CD4-positive, alpha-beta T cell treated with Interleukin-4 for 1 hour (primary cell): ENCODE measurements at regions not wholly inside any gene's neighbourhood (a gene's known extent, or its start where the extent isn't known, plus 50 kb on each side); places are given as distances from the start of the nearest gene placed in this dataset.

Experiments used
- DNase-seq, 2 donors: peaks; one replicate each; pipeline ENCODE4 v3.0.0-alpha.2; 2020 to 2022

DNA sequence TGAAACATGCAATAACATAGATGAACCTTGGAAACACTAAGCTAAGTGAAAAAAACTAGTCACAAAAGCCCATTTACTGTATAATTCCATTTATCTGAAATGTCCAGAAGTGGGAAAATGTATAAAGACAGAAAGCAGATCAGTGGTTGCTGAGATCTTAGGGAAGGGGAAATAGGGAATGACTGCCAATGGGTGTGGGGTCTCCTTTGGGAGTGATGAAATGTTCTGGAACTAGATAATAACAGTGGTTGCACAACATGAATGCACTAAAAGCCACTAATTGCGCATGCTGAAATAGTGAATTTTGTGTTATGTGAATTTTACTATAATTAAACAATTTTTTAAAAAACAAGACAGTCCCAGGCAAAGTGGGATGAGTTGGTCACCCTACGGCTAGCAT lies 472.8 kb downstream of the CCDC171 start:
- no peak for DNase-seq

DNA sequence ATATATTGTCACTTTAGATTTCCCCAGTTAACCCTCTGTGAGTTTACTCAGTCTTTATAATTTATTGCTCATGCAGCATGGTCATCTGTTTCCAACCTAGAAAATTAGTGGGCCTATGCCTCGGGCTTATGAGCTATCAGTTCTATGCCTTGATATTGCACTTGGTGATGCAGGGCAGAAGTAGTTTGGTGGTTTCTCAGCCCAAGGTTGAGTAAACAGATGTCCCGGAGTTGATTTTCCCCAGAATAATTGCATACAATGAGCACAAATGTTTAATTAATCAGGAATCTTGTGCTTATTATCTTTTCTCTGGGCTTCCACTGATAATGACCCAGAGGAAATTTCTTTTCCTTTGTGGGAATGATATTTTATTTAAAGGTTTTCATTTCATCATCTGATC lies 474.0 kb downstream of the CCDC171 start:
- DNase-seq: no peak

DNA sequence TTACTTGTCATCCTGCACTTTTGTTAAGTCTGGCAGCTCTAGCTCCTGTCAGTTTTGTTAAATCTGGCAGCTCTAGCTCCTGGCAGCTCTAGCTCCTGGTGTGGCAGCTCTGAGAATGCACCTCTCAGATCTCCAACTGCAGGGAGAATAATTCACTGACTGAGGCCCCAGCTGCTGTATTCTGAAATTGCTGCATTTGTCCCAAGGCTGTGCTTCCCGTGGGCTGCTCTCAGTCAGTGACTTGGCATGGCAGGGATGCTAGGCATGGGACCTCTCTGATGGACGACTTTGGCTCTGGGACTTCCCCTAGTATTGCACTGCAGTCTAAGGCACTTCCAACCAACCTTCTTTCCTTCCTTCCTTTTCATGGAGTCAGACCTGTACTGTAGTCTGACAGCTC lies 475.7 kb downstream of the CCDC171 start:
- DNase-seq: no peak

DNA sequence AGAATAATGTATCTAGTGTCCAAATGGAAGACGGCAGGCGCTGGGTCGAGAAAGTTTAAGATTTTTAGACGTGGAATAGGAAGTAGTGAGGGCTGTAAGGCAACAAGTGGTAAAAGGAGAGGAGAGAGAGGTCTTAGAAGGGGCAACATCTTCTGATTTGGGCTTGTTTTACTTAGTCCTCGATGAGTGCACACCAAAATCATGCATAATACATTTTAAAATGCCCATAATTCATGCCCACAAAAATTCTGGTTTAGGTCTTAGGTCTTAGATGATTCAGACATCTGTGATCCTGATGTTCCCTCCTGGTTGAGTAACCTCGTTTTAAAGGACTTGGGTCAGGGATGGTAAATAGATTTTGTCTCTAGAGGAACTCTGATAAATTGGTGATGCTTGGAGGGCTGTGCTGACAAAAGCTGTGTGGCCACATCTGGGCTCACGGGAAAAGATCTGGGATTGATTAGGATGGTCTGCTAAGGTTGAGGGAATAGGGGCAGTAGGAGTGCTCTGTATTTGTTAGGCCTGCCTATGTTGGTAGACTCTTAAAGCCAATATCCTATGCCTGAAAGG lies 476.3 kb downstream of the CCDC171 start:
- DNase-seq: no peak

DNA sequence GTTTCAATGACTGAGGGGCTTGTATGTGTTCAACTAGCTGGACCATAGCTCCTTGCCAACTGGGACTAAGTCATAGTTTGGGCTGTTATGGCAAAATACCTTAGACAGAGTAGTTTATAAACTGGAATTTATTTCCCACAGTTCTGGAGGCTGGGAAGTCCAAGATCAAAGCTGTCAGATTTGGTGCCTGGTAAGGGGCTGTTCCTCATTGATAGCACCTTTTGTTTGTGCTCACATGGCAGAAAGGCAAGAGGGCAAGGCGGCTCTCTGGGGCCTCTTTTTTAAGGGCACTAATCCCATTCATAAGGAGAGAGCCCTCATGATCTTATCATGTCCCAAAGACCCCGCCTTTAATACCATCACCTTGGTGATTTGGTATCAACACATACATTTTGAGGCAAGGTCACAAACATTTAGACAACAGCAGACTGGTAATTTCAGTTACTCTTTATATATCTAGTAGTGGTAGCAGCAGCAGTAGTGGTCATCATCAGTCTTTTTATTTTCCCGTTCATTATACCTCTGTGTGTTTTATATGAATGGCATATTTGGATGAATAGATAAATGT lies 477.0 kb downstream of the CCDC171 start:
- no peak for DNase-seq

DNA sequence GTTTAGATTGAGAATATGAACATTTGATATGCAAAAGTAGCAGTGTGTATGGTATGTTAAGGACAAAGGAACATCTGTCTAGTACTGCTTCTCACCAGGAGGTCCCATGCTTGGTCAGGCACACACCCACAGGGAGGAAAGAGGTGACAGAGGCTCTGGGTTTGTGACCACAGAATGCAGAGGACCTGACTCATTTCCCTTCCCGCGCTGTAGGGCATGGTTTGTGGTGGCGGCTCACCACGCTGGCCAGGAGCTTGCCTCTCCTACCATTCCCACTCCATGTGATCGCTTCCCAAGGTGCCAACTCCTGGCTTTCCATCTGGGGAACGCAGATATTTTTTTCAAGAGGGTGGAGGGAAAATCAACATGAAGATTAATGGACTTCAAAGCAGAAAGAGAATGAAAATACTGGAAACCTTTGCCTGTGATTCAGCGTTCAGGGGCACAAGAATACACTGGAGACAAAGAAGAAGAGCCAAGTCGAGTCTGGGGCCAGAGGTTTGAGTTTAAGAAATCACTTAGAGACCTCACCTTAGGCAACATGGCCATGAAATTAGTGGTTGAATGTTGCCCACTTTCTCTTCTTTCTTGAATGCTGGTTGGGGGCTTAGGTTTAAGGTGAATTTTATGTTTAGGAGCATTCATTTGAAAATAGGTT lies 477.8 kb downstream of the CCDC171 start:
- DNase-seq: no peak

DNA sequence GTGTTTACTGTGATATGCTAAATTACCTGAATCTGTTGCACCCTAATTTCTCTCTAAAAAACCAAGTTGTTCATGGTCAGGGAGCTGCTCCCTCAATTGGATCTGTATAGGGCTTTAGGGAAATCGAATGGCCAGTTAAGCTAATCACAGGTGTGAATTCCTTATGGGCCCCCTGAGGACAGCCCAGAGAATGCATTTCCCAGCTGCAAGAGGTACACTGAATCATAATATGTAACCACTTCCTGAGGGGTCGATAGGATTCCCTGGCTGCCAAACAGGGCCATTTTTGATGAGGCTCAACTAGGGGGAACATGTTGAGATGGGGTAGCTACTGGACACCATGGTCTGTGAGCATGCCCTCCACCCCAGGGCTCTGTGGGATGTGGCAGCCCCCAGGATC lies 478.6 kb downstream of the CCDC171 start:
- no peak for DNase-seq

DNA sequence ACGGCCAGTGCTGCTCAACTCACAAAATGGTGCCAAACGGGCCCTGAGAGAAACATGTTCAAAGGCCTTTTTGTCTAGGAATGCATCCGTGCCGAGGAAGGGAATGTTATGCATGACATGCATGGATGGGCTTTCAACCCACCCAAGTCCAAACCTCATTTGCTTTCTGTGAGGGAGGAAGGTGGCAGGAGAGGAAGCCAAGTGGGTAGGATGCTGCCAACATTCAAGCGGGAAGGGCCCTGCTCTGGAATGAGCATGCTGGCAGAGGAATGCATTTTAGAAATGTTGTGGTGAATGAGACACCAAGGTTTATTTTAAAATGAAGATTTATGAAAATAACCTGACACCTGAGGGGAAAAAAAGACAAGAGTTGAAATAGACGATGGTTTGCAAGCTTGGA lies 479.1 kb downstream of the CCDC171 start:
- no peak for DNase-seq

DNA sequence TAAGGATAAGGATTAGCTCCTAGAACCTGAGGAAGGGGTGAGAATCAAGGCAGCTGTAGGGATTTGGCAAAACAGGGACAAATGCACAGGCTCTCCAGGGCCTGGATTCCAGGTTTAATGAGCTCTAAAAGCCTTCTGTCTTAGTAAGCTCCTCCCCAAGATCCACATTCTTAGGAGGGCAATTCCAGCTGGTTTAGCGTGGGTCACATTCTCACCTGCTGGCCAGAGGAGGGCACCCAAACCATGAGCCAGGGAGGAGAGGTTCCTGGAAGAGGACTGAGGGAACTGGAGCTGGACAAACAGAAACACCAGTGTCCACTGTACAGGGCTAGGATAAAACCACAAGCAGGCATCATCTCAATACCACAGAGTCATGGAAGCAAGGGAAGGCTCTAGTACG lies 480.0 kb downstream of the CCDC171 start:
- no peak for DNase-seq

DNA sequence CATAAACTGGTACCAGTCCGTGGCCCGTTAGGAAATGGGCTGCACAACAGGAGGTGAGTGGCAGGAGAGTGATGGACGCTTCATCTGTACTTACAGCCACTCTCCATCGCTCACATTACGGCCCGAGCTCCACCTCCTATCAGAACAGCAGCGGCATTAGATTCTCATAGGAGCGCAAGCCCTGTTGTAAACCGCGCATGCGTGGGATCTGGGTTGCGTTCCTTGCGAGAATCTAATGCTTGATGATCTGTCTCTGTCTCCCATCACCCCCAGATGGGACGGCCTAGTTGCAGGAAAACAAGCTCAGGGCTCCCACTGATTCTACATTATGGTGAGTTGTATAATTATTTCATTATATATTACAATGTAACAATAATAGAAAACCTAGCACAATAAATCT lies 480.4 kb downstream of the CCDC171 start:
- no peak for DNase-seq

DNA sequence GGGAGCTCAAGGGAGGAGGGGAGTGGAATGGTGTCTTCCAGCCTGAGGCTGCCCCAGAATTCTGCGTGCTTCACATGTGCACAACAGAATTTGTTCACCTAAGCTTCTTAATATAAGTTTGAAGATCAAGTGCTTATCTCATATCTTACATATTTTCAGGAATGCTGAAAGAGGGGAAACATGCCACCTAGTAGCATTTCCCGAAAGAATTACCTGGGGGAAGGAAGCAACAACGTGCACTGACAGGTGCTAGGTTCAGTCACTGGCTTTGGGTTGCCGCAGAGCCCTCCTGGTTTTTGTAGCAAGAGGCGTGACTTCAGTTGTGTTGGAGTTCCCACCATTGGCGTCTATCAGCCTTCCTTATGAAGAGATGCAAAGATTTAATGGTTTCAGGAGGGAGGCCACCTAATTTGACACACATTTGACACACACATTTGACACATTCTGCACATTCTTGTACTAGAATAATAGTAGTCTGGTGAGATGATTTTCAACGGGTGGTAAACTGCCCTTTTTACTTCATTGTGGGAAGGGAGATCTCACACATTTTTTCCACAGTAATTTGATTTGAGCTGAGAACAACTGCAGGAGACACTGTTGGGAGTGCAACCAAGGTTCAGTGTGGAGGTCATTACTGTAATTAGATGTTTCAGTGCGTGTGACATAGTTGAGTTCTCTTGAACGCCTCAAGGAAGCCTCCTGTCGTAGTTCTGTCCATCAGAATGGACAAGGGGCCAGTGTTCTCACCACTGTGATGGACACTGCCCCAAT lies 481.3 kb downstream of the CCDC171 start:
- DNase-seq: no peak

DNA sequence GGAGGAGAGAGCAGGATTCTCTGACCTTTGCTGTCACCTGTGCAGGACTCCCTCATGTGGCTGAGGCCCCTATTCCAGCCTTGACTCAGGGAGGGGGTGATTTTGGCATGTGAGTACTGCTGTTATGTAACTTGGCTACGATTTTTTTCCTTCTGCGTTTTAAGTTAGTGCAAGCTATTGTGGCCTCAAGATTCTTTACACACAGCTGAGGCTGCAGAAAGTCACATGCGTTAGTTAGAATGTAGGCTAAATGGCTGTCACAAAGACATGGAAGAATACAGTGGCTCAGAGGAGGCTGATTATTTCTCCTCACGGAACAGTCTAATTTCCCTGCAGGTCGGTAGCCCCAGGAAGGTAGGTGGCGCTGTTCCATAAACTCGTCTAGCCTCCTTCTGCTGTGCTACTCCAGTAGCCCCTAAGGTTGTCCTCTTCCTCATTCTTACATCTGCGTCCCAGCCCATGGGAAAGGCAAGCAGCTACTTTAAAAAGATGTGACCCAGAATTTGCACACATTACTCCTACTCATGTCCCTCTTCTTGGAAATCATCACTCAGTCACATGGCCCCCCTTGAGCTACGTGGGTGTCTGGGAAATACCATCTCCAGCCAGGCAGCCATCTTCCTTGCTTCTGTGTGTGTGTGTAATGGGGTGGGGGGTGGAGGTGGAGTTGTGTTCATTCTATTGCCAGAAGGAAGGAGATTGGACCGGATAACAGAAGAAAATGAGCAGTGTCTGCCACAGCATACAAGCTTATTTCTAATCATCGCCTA lies 486.6 kb downstream of the CCDC171 start:
- no peak for DNase-seq

DNA sequence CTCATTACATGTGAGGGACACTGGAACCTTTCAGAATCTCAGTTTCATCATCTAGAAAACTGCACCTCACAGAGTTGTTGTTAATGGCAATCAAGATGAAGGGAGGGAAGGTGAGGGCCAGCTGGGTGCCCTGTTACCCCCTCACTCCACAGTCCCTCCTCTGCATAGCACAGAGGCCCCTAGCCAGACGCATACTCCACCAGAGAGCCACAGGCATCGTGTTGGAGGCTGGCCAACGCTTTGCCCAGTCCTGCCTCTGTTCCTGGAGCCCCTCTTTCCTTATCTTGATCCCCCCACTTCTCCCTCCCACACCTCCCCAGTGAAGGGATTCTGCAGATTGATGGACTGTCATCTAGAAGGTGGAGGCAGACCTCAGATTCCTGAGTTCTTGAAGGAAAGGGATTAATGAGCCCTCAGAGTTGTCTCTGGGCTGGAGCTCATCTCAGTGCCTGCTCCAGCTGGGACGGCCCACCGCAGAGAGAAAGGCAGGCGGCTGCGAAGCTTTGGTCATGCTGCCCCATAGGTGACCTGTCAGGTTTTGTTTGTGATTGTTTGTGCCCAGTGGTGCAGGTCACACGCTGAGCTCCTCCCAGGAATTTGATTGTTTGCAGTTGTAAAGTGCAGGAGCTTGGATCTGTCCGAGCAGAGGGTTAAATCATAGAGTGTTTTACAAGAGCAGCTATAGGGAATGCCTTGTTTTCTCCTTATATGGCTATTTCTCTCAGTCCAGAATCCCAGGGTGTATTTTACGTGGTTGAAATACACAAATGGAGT lies 487.3 kb downstream of the CCDC171 start:
- no peak for DNase-seq

DNA sequence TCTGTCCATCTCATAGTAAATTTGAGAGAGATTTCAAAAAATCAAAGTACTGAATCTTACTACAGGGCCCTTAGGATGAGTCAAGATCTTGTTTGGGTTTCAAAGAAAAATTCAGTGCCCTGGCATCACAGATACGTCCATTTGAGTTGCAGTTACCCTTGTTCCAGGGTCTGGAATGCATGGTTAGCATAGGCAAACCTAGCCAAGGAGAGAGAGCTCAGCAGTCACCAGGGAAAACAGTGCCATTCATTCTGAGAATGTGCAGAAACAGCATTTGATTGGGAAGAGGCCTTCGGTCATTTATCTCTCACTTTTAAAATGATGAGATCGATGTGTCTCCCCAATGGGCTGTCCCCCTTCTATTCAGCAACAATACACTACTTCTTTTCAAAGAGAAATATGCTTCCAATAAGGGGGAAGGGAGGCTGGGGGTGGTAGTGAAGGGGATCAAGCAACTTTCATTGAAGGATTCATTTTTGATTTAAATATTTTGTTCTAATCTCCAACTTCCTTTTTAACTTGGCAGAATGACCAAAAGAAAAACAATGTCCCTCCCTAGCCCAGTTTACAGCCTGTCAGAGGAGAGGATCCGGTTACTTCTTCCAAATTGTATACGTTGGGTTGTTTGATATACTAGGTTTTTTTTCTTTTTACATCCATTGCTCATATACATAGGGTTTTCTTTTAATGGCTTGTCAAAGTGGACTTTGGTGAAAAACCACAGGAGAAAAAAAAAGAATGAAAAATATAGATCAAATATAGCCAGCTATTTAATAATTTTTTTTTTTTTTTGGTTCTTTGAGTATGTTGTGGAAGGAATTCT lies 491.1 kb downstream of the CCDC171 start:
- DNase-seq: no peak

DNA sequence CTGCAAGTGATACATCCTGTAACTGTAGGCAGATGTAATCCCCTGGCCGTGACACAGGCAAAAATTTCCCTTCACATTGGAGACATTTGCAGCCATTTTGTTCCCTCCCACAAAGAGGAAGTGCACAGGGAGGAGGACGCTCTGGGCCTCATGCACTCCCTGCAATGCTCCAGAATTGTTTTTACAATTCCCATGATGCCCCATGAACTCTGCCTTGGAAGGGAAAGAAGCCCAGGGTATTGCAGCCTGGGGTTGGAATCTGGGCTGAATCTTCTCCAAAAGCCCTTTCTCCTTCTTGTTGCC lies 491.7 kb downstream of the CCDC171 start:
- DNase-seq: no peak

DNA sequence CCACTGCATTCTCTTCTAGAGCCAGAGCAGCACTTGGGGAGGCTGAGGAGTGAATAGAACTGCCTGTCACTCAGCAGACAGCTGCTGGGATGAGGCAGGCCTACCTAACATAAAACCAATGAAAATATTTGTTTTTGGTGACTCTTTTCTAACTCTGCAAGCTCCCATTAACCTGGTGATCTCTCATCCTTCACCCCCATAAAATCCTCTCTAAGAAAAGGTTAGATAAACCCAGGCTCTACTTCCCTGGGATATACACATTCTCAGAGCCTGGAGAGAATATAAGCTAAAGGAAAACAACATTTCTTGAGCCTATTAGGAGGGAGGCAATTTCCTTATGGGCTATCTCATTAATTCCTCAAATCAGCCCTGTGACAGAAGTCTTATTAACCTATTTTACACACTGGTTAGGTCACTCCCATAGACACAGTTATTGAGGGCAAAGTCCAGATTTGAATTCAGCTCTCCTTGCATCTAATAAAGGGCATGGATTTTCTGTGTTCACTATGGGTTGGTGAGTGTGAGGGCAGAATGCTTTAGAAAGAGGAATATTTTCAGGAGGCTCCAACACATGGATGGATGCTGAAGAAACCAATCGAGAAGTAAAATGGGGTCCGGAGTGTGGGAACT lies 492.9 kb downstream of the CCDC171 start:
- no peak for DNase-seq

DNA sequence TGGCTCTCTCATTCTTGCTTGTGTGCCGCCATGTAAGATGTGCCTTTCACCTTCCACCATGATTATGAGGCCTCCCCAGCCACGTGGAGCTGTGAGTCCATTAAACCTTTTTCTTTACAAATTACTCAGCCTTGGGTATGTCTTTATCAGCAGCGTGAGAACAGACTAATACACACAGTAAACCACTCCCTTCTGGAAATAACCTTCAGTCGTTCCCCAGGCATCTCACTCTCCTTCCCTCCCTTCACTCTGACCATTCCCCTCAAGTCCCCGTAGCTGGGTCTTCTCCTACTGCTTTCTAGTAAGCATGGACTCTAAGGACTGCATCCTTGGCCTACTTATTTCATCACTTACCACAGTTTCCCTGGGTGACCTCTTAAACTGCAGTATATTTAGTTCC lies 493.9 kb downstream of the CCDC171 start:
- no peak for DNase-seq

DNA sequence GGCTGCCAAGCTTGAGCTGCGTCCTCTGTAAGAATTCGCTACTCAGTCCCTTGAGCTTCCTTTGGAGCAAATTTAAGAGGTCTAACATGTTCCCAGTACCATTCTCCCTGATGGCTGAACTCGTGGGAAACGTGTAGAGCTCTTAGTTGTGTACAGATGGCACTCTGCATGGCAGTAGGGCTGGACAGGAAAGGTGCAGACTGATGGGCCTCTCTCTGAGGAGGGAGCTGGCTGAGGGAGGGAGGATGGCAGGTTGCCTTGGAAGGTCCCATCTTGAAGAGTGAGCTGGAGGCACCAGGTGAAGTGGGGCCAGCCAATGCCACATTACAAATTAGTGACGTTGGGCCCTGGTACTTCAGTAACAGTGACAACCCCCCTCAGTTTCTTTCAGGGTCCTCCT lies 495.3 kb downstream of the CCDC171 start:
- DNase-seq: no peak

DNA sequence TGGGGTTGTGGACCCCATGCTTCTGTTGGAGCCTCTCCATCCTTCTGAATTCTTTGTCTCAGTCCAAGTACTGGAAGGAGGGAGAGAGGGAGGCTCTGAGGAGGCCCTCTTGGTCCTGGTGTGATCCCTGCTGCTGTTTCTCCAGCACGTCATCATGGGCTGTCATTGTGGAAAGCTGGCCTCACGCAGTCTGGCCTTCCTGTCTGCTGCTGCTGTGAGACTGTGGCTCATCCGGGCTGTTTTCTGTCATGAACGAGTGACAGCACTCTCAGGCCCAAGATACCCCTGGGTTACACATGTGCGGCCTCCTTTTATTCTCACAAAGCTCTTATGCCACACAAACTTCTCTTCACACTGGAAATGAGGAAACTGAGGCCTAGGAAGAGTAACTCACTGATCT lies 499.3 kb downstream of the CCDC171 start:
- DNase-seq: no peak

DNA sequence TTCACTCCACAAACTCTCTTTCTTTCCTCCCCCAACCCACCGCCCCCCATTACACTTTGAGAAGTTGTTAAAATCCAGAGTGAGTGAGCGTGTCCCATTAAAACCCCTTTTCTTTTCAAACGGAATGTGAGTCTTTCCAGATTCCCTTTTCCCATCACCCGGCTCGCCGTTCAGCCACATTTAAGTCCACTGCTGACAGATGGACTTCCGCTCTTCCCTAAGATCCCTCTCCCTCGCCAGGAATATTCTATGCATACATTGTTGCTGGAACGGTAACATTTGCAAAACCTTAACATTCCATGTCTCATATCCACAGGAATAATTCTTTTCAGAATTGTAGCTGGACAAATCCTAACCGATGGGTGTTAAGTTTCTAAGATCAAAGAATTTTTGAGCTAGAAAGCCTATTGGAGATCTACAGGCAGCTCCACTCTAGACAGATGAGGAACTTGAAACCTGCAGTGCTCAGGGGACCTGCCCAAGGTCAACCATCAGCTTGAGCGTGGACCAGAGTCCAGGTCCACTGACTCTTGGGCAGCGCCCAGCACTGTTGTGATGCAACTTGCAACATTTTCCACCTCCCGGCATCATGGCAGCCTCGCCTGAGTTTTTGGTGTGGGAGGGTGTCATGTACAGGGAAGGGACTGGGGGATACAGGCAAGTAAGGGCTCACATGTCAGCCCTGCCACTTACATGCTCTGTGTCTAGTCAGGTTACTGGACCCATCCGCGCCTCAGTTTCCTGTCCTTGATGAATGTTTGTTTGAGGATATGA lies 500.1 kb downstream of the CCDC171 start:
- no peak for DNase-seq

DNA sequence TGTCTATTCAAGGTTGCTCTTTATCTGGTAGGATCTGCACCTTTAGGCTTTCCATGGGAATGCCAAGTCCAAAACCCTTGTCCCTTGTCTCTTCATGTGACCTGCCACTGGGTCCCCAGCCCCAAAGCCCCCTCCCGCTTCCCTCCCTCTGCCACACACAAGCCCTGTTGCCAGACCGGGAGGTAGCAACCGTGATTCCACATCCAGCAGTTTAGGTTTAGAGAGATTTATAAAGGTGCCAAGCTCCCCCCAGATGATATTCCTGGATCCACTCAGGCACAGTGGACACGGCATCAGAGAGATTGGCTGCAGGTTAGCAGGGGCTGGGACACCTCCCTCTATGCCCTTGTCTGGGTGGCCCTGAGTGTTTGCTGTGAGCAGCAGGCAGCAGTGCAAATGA lies 504.7 kb downstream of the CCDC171 start:
- DNase-seq: no peak
